Right lobe of liver (tissue), 6 donors: ENCODE measurements at regions not wholly inside any gene's neighbourhood (a gene's known extent, or its start where the extent isn't known, plus 50 kb on each side); places are given as distances from the start of the nearest gene placed in this dataset.

Experiments used
- ATAC-seq, 4 donors: fragments of 200-7000 bp; cut with Tn5 transposase; one replicate each; pipeline ENCODE4 v1.9.1; 2020; ENCODE audit warnings: mild to moderate bottlenecking in 4 of 4, moderate library complexity in 4 of 4
- DNase-seq, 3 donors: peaks; one replicate each; pipeline ENCODE4 v3.0.0-alpha.2; 2020
- H3K27ac ChIP-seq, 3 donors: fragments of 200-600 bp; one replicate each; pipeline ENCODE4 v1.8.0; 2022
- H3K27me3 ChIP-seq, 2 donors: fragments of 200-600 bp; one replicate each; pipeline ENCODE4 v1.8.0; 2022
- H3K36me3 ChIP-seq, 4 donors: fragments of 200-600 bp; sonication (generic) in 1 of 4; one replicate each; pipeline versions ENCODE4 v1.5.1 to v1.8.0; 2017 to 2022; ENCODE audit warnings: control low read depth in 1 of 4
- H3K4me1 ChIP-seq, 4 donors: fragments of 200-600 bp; sonication (generic) in 1 of 4; one replicate each; pipeline versions ENCODE4 v1.5.1 to v1.8.0; 2017 to 2022; ENCODE audit warnings: control low read depth in 1 of 4
- H3K4me3 ChIP-seq, 3 donors: fragments of 200-600 bp; one replicate each; pipeline ENCODE4 v1.8.0; 2022
- H3K9me3 ChIP-seq, 4 donors: fragments of 200-600 bp; sonication (generic) in 1 of 4; one replicate each; pipeline versions ENCODE4 v1.5.1 to v1.8.0; 2017 to 2022; ENCODE audit warnings: control low read depth in 1 of 4
- POLR2A ChIP-seq: fragments of 450-650 bp; IDR thresholded peaks from one replicate; pipeline ENCODE4 v1.6.1; 2017; ENCODE audit warnings: antibody characterized with exemption, mild to moderate bottlenecking
- WGBS: methylation state at CpG from one replicate; pipeline ENCODE4 v1.1.6; 2018; ENCODE audit warnings: low coverage, low lambda C conversion rate; ENCODE audit not compliant: insufficient coverage; ENCODE audit errors: missing lambda C conversion rate; 5-methylcytosine and 5-hydroxymethylcytosine counted together
- intact Hi-C, 2 donors: fragments of 100-400 bp; cut with DNase I; formaldehyde crosslinking; loops; one replicate each; pipeline versions ENCODE4 v1.11.2 to v1.14.1; 2022
- TF ChIP-seq, protein P1 (sequence below), 4 donors: fragments of 200-600 bp in 3 of 4; fragments of 450-650 bp in 1 of 4; IDR thresholded peaks; one replicate each; pipeline versions ENCODE4 v1.5.1 to v1.8.0; 2016 to 2022; ENCODE audit warnings: antibody characterized with exemption in 4 of 4, mild to moderate bottlenecking in 2 of 4
- donor health status: DM: no; HTN: yes; CAD: no.
- donor health status: DM: no; HTN: no; CAD: no.
- donor health status: DM: no; HTN: no; CAD: no.
- donor health status: DM: no; HTN: yes; CAD: no.
- donor health status: DM: no; HTN: yes; CAD: no.

DNA sequence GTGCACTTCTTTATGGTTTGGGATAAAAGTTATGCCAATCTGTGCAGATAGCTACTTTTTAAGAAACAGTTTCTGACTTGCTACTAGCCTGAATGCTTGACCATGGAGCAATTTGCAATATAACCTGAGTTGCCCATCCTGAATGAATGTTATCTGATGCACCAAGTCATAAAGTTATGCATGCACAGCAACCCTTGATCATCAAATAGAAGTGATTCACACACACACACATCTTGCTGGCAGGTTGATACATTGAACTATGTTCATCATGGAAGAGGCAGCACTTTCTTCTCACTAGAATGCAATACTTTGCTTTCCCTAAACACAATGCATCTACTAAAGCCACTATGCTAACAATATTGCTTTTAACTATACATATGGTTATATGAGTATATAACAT lies 311.5 kb downstream of the RFC3 start:
- H3K4me1 ChIP-seq, result no peaks in the 10 kb centered on the region
- H3K36me3 ChIP-seq, result no peaks in the 10 kb centered on the region
- no peak for ATAC-seq
- no peak overlapping the region for H3K4me3 ChIP-seq
- intact Hi-C loops, result no loop called here
- DNase-seq, result no peak
- TF ChIP-seq POLR2A, result no peak
- TF ChIP-seq, protein P1, sequence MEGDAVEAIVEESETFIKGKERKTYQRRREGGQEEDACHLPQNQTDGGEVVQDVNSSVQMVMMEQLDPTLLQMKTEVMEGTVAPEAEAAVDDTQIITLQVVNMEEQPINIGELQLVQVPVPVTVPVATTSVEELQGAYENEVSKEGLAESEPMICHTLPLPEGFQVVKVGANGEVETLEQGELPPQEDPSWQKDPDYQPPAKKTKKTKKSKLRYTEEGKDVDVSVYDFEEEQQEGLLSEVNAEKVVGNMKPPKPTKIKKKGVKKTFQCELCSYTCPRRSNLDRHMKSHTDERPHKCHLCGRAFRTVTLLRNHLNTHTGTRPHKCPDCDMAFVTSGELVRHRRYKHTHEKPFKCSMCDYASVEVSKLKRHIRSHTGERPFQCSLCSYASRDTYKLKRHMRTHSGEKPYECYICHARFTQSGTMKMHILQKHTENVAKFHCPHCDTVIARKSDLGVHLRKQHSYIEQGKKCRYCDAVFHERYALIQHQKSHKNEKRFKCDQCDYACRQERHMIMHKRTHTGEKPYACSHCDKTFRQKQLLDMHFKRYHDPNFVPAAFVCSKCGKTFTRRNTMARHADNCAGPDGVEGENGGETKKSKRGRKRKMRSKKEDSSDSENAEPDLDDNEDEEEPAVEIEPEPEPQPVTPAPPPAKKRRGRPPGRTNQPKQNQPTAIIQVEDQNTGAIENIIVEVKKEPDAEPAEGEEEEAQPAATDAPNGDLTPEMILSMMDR (IDR thresholded peaks at IDR 0.05), result no peak
- no peaks in the 10 kb centered on the region for H3K27me3 ChIP-seq
- no peaks in the 10 kb centered on the region for H3K9me3 ChIP-seq
- no peak overlapping the region for H3K27ac ChIP-seq

DNA sequence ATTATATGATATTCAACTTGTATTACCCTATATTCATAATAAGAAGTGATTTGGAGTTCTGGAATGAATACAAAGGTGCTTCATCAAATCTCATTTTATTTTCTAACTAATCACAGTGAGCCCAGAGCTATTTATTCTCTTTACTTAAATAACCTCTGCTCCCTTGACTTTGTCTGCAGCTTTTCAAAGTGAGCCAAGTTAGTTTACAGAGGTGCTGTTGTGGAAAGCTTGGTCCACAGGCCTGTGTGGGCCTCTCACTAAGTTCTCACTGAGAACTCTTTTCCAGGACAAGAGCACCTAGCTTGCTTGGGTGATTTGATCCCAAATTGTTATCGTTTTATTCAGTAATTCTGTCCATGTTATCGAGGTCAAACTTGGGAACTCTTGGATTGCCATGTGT lies 319.3 kb downstream of the RFC3 start:
- Histone ChIP-seq H3K4me1 (no peaks in the 10 kb centered on the region), H3K27ac (no peak overlapping the region), H3K9me3 (no peaks in the 10 kb centered on the region), H3K4me3 (no peak overlapping the region), H3K27me3 (no peaks in the 10 kb centered on the region), H3K36me3 (no peaks in the 10 kb centered on the region)
- ATAC-seq (no peak), DNase-seq (no peak)
- intact Hi-C loops, result no loop called here
- WGBS, result 65% methylated on average over 2 of the region's 2 CpGs
- TF ChIP-seq, protein P1 (IDR thresholded peaks at IDR 0.05), result no peak
- TF ChIP-seq POLR2A, result no peak

DNA sequence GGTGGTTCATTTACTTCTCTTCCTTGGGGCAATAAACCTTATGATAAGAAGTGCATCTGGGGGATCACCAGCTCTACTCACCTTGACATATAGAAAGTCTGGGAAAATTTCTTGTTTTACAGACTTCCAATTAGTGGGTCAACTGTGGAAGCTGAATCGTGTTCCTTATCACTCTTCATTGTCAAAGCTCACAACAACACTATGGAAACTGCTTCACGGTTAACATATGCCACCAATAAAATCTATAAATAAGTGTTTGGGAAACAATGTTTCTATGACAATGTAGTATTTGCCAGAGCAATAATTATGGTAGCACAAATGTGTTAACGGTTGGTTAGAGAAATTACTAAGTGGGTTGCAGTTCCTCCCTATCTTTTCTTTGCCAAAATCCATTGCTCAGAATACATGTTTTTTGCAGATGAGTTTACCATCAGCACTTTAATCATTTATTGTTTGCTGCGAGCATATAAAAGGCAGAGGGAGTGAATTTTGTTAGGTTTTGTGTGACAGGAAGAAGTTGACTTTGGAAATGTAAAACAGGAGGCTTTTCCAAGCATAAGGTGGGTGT lies 321.8 kb downstream of the RFC3 start:
- DNase-seq (no peak), ATAC-seq (no peak)
- H3K27ac ChIP-seq, result no peak overlapping the region
- H3K9me3 ChIP-seq, result no peaks in the 10 kb centered on the region
- intact Hi-C loops, result no loop called here
- H3K36me3 ChIP-seq, result no peaks in the 10 kb centered on the region
- no peaks in the 10 kb centered on the region for H3K4me1 ChIP-seq
- no peak overlapping the region for H3K4me3 ChIP-seq
- no peaks in the 10 kb centered on the region for H3K27me3 ChIP-seq
- TF ChIP-seq POLR2A, result no peak
- WGBS, result 65% methylated on average over 4 of the region's 4 CpGs

DNA sequence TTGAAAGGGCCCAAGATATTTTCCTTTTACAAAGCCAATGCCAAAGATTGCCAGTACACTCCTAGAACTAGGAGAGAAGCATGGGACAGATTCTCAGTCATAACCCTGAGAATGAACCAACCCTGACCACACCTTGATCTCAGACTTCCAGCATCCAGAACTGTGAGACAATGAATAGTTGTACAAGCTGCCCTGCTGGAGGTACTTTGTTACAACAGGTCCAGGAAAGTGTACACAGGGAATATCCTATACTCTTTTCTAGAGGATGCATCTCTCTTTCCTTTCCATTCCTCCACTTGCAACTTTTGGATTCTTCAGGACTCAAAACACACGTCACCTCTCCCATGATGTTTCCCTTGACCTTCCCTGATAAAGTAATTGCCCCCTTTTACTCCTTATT lies 325.7 kb downstream of the RFC3 start:
- WGBS, result 85% methylated on average over 1 of the region's 1 CpG
- Histone ChIP-seq H3K9me3 (no peaks in the 10 kb centered on the region), H3K27ac (no peak overlapping the region)

DNA sequence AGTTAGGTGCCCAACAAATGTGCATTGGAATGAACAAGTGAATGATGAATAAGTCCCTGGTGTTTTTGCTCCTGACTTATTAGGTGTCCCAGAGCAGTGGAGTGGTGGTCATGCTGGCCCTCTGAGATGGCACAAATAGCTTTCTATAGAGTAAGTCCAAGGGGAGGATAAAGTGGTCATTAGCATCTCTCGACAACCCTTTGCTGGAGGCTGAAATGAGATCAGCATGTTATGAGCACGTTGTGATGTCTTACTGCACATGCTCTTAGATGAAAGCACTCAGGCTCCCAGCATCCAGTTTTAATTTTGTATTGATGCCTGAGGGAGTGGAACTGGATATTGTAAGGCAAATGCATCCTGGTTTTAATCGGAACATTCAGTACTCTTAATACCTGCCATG lies 326.2 kb downstream of the RFC3 start:
- no peak for ATAC-seq
- H3K4me3 ChIP-seq, result no peak overlapping the region
- no peak overlapping the region for H3K27ac ChIP-seq
- intact Hi-C loops, result no loop called here
- no peaks in the 10 kb centered on the region for H3K27me3 ChIP-seq
- H3K36me3 ChIP-seq, result no peaks in the 10 kb centered on the region
- 79% methylated on average over 3 of the region's 3 CpGs for WGBS
- no peaks in the 10 kb centered on the region for H3K4me1 ChIP-seq
- DNase-seq, result no peak
- TF ChIP-seq, protein P1 (IDR thresholded peaks at IDR 0.05), result no peak
- no peak for TF ChIP-seq POLR2A
- no peaks in the 10 kb centered on the region for H3K9me3 ChIP-seq

More for the DNA sequence above, 325.7 kb downstream of the RFC3 start:
- Histone ChIP-seq H3K4me3 (no peak overlapping the region), H3K27me3 (no peaks in the 10 kb centered on the region), H3K4me1 (no peaks in the 10 kb centered on the region), H3K36me3 (no peaks in the 10 kb centered on the region)
- TF ChIP-seq, protein P1 (IDR thresholded peaks at IDR 0.05), result no peak
- no peak for TF ChIP-seq POLR2A
- DNase-seq (no peak), ATAC-seq (no peak)
- intact Hi-C loops, result no loop called here
